ENCODE measurements at regions not wholly inside any gene's neighbourhood (a gene's known extent, or its start where the extent isn't known, plus 50 kb on each side); places are given as distances from the start of the nearest gene placed in this dataset.
"Not testable (repeated sequence)": the region's sequence is repeated elsewhere in the genome, so short reads cannot be mapped to it uniquely, and the experiment has no call there.

DNA sequence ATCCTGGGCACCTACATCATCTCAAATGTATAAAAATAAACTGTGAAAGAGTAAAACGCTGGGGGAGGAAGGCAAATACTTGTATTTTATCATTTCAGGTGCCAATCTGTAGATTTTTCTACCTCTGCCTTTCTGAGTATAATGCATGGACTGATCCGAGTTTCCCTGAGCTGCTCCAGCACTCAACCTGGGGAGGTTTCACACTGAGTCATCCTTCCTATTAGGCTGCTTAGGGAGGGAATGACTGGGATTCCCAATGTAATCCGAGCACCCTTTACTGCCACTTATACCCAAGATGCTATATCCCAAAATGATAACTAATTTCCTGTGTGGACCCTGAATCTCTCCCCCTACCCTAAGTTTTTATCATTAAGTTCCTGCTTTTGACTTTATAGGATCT is 126.6 kb downstream of the HNRNPD start:
- DNase-seq, result no peak

DNA sequence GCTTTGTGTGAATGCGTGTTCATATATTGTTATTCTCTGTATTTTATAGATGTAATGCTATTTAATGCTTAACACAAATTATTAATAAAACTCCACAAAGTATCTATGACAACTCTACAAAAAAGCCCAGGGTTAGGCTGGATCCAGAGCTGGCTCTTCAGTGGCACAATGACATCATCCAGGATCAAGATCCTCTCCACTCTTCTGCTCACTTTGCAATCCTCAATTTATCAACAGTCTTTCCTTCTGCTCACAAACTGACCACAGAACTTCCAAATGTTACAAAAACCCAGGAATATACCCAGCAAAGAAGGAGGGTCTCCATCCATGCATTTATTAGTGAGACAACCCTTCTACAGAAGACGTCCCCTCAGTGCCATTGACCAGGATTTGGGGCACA is 132.3 kb downstream of the HNRNPD start:
- no peak for DNase-seq

DNA sequence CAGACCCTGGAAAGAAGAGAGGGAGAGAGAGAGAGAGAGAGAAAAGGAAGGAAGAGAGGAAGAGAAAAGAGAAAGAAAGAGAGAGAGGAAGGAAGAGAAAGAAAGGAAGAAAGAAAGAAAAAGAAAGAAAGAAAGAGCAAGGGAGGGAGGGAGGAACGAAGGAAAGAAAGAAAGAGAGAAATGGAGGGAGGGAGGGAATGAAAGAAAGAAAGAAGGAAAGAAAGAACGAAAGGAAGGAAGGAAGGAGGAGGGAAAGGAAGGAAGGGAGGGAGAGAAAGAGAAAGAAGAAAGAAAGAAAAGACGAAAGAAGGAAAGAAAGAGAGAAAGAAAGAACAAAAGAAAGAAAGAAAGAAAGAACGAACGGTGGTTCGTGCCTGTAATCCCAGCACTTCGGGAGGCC is 133.4 kb downstream of the HNRNPD start:
- no peak for DNase-seq

DNA sequence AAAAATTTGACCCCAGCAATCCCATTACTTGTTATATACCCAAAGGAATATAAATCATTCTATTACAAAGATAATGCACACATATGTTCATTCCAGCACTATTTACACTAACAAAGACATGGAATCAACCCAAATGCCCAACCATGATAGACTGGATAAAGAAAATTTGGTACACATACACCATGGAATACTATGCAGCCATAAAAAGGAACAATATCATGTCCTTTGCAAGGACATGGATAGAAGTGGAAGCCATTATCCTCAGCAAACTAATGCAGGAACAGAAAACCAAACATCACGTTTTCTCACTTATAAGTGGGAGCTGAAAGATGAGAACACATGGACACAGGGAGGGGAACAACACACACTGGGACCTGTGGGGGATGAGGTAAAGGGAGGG is 136.6 kb downstream of the HNRNPD start:
- not testable (repeated sequence) for DNase-seq

DNA sequence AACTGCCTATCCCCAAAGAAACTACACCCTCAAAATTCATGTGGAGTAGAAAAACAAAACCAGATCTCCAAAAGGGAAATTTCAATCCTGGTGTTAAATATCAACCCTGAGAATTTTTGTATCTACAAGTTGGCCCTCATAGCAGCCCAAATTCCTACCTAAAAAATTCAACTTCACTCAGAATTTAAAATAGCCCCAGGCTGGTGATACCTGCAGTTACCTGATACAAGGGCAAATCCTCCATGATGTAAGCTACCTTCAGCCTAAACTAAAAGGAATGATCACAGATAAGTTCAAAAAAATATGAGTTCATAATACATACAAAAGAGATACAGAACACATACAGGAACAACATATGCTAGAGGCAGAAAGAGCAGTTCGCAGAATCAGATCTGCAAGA is 138.4 kb downstream of the HNRNPD start:
- no peak for DNase-seq

DNA sequence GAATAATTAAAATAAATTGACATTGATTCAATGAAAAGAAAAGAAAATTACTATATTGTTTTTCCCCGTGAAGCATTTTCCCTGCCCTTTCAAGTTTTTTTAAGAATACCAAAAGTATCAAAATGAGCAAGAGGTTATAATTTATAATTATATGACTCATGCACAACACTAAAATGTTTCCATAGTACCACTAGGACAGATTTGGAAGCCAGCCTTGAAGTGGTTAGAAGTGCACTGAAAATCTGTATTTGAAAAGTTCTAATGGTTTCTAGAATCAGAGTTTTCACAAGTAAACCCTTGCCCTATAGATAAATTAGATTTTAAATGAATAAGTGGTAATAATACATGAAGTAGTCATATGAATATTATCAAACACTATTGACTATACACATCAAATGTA is 140.9 kb downstream of the HNRNPD start:
- no peak for DNase-seq

DNA sequence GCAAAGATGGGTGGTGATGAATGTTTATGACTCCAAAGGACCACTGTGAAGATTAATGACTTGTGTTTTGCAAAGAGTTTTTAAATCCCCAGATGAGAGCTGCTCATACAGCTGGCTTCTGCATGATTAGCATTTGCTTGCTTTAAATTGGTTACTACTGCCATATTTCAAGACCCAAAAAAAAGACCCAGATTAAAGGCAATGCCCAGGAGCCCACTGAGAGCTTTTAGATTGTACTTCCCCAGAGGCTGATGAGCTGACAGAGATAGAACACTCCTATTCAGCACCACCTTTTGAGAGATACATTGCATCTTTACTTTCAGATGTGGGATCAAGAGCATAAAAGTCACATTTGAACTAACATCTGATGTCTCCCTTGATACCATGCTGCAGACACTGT is 142.0 kb downstream of the HNRNPD start:
- DNase-seq, result no peak

DNA sequence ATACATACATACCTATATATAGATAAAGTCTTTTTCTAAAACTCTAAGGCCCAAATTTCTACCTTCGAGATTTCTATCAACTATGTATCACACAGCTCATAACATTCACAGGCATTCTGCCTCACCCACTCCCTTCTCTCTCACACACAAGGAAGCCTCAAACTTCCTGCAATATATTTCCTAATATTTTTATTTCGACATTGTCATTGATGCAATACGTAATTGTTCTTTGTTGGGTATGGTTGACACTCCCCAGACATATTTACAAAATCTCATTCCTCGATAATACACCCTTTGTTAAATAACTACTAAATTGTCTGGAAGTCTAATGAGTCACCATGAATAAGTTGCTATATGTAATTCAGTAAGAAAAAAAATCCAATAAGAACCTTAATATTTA is 143.5 kb downstream of the HNRNPD start:
- DNase-seq, result no peak

DNA sequence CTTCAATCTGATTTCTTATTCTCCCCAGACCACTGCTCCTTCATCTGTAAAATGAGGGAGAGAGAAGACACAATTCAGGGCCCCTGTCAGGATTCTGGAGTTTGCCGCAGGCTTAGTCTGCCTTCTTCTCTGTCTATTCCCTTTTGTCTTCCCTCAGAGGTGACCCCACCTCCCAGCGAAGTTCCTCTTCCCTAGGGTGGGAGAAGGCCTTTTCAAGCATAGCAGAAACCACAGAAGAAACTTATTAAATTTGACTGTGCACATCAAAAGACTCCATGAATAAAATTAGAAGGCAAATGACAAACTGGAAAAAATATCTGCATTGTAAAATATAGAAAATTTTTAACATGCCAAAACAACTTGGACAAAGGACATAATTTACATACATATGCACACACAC is 148.8 kb downstream of the HNRNPD start:
- DNase-seq, result no peak

DNA sequence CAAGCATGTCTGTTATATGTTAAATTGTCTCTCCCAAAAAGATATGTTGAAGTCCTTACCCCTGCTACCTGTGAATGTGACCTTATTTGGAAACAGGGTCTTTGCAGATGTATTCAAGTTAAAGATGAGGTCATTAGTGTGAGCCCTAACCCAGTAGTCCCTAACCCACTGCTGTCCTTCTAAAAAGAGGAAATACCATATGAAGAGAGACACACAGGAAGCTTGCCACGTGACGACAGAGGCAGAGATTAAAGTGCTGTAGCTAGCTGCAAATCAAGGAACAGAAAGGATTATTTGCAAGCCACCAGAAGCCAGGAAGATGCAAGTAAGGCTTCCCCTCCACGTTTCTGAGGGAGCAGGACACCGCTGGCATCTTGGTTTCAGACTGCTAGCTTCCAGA is 150.1 kb downstream of the HNRNPD start:
- DNase-seq, result peak; percentile 52

DNA sequence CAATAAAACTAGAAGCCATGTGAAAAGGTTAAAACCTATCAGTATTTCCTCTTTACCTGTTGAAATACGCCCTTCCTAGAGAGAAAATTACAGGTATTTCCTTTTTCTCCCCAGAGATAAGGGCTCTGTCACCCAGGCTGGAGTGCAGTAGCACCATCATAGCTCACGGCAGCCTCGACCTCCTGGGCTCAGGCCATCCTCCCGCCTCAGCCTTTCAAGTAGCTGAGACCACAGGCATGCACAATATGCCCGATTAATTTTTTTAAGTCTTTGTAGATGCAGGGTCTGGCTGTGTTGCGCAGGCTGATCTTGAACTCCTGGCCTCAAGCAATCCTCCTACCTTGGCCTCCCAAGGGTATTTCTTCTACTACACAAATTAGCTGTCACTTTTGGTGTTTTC is 154.4 kb downstream of the HNRNPD start:
- no peak for DNase-seq

DNA sequence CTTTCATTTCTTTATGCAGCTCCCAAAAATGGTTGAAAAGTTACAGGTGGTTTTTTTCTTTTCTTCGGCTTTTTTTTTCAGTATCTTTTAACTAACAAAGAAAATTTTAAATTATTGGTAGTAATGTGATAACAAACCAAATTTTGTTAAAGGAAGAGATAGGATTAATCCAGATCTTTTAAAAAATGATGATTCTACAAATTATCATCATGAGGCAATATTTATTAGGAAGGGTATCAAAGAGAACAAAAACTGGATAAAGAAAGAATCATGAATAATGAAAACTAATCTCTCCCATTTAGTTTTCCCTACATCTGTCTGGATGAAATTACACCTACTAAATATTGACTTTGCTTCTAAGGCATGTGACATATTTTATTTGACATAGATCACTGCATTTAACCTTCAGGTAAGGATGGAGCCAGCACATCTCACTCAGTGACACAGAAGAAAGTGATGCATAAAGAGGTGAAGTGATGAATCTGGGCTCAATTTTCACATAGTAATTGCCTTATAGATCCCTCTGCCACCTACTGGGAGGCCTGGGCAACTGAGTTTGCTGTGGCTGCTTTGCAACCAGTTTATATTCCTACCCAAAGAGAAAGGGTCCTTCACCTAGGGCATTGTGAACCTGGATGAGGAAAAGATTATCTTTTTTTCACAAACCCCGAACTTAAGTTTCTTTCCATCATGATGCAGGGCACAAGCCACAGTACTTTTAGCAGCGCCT is 155.6 kb downstream of the HNRNPD start:
- no peak for DNase-seq

DNA sequence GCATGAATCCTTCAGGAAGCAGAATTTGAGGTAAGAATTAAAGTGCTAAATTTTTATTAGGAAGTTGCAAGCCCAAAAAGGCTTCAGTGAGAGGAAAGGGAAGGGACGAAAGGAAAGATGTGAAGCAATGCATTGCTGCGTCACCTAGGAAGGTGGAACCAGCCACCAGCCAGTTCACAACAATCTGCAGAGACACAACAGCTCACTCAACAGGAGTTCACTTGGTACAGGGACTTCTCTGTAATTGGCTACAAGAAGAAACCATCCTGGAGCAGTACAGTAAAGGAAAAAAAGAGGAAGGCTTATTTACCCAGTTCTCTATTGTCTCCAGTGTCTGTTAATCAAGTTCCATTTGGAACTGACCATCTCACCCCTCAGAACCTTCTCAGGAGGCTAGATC is 157.6 kb downstream of the HNRNPD start:
- DNase-seq, result no peak

DNA sequence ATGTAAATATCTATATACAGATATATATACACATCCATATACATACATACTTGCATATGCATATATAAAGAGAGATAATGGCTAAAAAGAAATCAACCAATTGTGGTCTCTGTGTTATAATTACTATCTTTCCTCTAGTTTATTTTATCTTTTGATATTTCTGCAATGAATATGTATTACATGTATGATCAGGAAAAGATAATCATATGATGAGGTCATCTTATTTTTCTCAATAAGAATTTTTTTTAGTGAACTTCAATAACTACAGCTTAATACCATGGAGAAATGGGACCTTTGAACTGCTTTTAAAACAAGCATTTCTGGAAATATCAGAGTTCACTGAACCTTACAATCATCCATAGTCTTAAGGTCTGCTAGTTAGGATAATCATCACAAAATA is 158.0 kb downstream of the HNRNPD start:
- DNase-seq, result no peak

DNA sequence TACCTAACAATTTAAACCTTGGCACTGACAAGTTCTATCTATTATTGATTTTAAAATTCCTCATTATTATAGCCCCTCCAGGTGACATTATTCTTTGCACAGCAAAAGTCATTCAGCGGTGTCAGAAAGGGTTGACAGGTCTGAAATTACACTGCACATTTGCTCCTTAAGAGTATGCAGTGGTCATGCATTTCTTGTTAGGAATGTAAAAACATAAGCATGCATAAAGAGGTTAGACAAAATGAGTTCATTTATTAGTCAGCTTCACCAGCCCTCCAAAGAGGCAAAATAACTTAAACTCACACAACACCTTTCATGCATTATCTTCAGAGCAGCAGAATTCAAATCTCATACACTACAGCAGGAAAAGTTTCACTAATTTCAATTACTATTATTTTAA is 158.8 kb downstream of the HNRNPD start:
- DNase-seq, result no peak

DNA sequence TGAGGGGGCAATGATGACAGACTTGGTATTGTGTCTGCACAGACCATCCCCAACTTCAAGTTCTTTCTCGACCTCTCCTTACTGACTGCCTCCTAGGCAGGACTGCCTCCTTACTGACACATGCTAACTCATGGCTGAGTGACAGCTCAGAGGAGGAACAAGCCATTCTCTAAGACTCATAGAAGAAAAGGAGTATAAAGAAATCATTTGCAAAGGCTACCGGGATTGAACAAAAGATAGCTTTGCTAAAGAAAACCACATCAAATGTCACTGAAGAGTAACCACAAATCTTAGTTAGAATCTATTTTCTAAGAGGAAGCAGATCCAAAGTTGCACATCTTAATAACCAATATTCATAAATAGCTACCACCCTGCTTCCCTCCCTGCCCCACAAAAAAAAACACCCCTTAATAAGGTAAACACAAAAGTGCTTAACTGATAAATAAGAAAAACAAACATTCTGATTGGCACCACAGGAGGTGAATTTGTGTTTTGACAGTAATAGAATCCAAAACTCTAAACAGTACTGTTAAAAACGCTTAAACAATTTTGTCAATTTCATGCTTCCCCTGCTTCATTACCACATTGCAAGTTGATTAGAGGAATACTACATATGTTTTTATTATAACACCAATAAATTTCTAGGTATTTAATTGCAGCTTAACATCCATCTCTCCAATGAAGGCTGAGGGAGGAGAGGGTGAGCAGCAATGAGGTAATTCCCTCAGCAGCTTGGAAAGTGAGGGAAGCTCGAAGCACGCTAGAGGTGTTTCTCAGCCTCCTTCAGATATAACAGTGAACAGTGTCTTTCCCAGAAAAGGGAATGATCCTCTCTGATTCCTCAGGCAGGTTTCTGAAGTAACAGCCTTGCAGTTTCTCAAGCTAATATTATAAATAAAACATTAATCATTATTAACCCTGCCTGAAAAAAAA is 160.0 kb downstream of the HNRNPD start:
- no peak for DNase-seq

DNA sequence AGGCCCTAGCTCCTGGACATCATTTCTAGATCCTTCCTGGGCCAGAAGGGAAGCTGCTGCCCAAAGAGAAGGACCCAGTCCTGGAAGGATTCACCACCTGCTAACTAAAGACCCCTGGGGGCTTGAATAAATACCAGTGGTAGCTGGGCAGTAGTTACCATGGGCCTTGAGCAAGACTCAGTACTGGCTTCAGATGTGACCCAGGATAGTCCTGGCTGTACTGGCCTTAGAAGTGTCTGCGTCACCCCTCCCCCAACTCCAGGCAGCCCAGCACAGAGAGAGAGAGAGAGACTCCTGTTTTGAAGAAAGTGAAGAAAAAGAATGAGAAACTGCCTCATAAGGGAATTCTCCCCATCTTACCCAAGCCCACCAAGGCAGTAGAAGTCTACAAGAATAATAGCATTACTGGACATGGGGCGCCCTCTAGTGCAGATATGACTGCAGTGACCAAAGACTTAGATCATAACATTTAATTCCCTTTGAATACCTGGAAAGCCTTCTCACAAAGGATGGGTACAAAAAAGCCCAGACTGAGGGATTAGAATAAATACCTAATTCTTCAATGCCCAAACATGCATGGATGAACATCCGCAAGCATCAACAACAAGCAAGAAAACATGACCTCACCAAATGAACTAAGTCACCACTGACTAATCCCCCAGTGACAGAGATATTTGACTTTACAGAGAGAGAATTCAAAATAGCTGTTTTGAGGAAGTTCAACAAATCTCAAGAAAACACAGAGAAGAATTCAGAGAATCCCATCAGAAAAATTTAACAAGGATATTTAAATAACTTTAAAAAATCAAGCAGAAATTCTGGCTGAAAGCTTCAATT is 171.8 kb downstream of the HNRNPD start:
- peak; percentile 14 for DNase-seq

DNA sequence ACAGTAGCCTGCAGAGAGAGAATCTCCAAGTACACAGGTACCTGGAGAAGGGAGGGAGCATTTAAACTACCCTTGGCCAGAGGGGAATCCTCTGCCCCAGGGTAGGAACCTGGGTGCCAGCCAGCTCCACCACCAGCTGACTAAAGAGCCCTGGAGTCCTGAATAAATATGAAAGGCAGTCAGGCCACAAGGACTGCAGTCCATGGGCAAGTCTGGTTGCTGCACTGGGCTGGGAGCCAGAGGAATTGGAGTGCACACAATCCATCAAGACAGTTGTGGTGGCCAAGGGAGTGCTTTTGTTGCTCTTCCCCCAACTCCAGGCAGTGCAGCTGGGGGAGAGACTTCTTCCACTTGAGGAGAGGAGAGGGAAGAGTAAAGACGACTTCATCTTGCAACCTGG is 172.5 kb downstream of the HNRNPD start:
- no peak for DNase-seq

DNA sequence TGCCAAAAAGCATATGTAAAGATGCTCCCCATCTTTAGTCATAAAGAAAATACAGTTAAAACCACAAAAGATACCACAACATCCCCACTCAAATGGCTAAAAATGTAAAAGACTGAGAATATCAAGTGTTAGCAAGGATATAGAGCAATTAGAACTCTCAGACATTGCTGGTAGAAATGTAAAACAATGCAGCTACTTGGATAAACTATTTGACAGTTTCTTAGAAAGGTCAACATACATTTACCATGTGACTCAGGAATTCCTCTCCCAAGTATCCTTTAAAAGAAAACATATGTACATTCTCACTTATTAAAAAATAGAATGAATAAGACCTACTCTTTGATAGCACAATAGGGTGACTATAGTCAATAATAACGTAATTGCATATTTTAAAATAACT is 173.7 kb downstream of the HNRNPD start:
- no peak for DNase-seq

DNA sequence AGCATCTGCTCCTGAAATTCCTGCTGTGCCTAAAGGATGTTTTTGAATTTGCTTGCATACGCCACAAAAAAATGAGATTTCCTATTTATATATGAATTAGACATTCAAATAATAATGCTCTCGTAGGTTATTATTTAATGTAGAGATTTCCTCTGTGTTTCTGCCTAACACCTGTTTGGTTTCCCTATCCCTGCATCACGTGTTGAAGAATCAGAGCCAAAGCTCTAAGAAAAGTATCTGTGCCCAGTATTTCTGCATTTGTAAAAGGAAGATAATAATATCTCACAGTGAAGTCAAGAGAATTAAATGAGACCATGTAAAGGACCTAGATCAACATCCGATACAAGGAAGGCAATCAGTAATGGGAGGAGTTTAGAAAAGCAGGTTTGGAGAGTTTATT is 179.5 kb downstream of the HNRNPD start:
- DNase-seq, result no peak

DNA sequence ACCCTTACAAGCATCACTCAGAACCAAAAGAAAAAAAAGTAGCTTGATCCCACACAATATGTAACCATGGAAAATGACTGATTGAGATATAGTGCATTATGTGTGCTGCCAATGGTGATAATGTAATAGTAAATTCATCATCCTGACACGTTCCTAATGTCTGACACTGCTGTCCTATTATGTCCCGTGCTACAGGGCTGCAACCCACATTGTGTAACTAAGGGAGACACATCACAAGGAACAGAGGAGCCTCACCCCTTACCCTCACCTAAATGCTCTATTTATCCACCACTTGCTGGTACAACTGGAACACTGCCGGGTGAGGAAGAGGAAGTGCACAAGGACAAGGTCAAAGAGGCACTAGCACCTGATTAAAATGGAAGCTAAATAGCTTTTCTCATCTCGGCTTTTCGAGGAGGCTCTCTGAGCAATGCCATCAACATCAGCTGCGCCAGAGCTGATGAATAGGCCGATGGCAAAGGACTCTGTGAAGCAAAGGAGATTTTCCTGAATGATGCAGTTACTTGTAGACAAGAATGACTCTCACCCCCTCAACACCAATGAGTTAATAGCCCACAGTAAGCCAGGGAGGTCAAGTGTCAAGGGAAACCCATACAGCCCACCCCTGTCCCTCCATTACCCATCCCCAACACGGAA is 181.6 kb downstream of the HNRNPD start:
- DNase-seq, result no peak

DNA sequence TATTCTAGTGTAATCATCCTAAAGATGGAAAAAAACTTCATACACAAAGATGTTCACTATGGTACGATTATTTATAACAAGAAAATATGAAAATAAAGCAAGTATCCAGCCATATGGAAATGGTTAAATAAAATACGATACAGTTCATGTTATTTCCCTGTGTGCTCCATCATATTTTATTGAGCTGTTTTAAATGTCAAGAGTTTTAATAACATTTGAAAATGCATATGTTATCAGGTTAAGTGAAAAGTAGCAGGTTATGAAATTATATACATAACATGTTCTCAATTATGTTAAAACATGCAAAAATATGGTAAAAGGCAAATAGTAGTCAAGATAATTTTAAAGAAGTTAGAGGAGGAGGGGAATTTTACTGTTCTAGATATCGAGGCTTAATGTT is 192.0 kb downstream of the HNRNPD start:
- DNase-seq, result no peak

DNA sequence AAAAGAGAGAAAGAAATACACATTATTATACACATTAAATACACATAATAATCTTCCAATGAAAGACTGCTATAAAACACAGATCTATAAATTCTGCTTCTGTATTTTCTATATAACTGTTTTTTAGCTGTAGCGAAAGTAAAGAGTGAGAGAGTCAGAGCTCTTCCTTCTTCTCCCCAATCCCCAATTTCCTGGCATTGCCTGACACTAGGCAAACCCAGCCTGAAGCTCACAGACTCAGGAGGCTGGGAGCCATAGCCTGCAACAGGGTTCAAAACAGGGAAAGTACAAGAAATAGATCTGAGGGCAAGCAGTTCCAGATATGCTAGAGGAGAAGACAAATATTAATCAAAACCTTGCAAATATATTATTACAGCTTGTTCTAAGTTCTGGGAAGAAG is 201.6 kb downstream of the HNRNPD start:
- no peak for DNase-seq

All from CD4-positive, alpha-beta T cell treated with Interferon gamma for 1 hour (primary cell).